GM23248 (cell line): ENCODE measurements at regions not wholly inside any gene's neighbourhood (a gene's known extent, or its start where the extent isn't known, plus 50 kb on each side); places are given as distances from the start of the nearest gene placed in this dataset.

ENCODE experiments used
- EZH2 ChIP-seq: fragments of 200-600 bp; sonication (generic); IDR thresholded peaks from 2 replicates; pipeline ENCODE4 v1.6.1; 2018; ENCODE audit warnings: antibody characterized with exemption, mild to moderate bottlenecking; ENCODE audit not compliant: insufficient read depth, poor library complexity, severe bottlenecking
- EZH2phosphoT487 ChIP-seq: fragments of 200-600 bp; sonication (generic); IDR thresholded peaks from 2 replicates; pipeline ENCODE4 v1.6.1; 2018; ENCODE audit warnings: antibody characterized with exemption, moderate library complexity, mild to moderate bottlenecking, low read depth; ENCODE audit not compliant: insufficient read depth

DNA sequence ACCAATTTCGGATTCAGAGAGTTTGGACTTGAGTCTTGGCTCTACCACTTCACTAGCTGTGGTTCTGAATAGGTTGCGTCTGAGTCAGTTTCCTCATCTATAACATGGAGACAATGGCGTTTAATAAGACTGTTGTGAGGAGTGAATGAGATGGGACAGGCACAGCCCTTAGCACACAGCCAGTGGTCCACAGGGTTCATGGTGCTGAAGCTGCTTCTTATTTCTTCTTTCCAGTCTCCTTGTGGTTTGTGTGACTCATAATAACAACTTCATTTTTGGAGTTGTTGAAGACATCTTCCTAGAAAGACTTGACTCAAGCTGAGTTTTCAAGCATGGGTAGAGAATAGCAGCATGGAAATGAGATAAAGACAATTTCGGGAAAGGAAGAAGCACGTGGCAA lies 172.6 kb upstream of the PPP2R2B start:
- TF ChIP-seq EZH2phosphoT487, result no peak
- TF ChIP-seq EZH2, result no peak
